ENCODE measurements at regions not wholly inside any gene's neighbourhood (a gene's known extent, or its start where the extent isn't known, plus 50 kb on each side); places are given as distances from the start of the nearest gene placed in this dataset.

DNA sequence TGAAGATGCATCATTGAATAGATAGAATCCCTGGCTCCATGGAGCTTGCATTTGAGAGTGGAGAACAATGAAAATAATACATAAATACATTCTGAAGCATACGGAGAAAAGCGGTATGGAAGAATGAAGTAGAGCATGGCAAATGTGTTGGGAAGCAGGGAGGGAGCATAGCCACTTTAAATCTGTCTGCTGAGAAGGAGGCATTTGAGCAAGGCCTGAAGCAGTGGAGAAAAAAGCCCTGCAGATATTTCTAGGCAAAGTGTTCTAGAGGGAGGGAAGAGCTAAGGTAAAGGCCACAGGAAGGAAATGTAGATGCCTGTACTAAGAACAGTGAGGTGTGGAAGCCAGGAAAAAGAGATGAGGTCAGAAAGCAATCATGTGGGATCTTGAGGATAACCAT is 484.8 kb downstream of the CNTN3 start:
- H3T11ph ChIP-seq (ENCODE audit: low read length): no peak overlapping the region
- H3K36me3 Mint-ChIP-seq (ENCODE audit: insufficient read depth in 1 of 3, low read depth in 3 of 3): peaks cover 3 to 18% (median 3%) of the 10 kb centered on the region in 3 experiments; a peak in 6 of 7 replicates

More for the DNA sequence above, 484.8 kb downstream of the CNTN3 start:
- Histone ChIP-seq H2AFZ (ENCODE audit: low read length) (no peak overlapping the region), H3K79me1 (ENCODE audit: insufficient read depth, low read depth, low read length, poor library complexity, severe bottlenecking) (no peaks in the 10 kb centered on the region), H2BK20ac (ENCODE audit: low read depth, low read length, poor library complexity, severe bottlenecking) (no peak overlapping the region), H2BK12ac (ENCODE audit: insufficient read length, low read depth, low read length) (no peak overlapping the region), H3K9ac (ENCODE audit: extremely low read depth, insufficient read length, low read length) (no peak overlapping the region), H3K4me1 (ENCODE audit: insufficient read depth, low read length) (no peaks in the 10 kb centered on the region; the same call in 1 of the 2 replicates), H3K79me2 (ENCODE audit: insufficient read depth, low read length) (no peaks in the 10 kb centered on the region), H3K23me2 (ENCODE audit: insufficient read length, low read depth, low read length, poor library complexity, severe bottlenecking) (peaks cover 2% of the 10 kb centered on the region), H4K91ac (ENCODE audit: insufficient read length, low read depth, low read length) (no peak overlapping the region), H2BK120ac (ENCODE audit: low read depth, low read length, poor library complexity, severe bottlenecking) (no peak overlapping the region), H3K18ac (ENCODE audit: insufficient read length, low read depth, low read length) (no peak overlapping the region), H3K27me3 (ENCODE audit: insufficient read depth, low read length) (no peaks in the 10 kb centered on the region), H3K14ac (ENCODE audit: insufficient read depth, low read length) (no peak overlapping the region), H3K23ac (ENCODE audit: insufficient read length, low read depth, low read length) (no peak overlapping the region), H4K20me1 (ENCODE audit: control insufficient read depth, insufficient read depth, insufficient read length) (no peaks in the 10 kb centered on the region), H3K27ac (ENCODE audit: insufficient read length, low read depth, low read length) (no peak overlapping the region), H2AK5ac (ENCODE audit: insufficient read length, low read length) (no peak overlapping the region), H3K4me2 (ENCODE audit: insufficient read depth, insufficient read length, low read length) (no peak overlapping the region), H3K56ac (ENCODE audit: insufficient read length, low read depth, low read length) (no peak overlapping the region), H3K9me3 (ENCODE audit: control insufficient read depth, low read depth, low read length) (no peaks in the 10 kb centered on the region), H2BK5ac (ENCODE audit: insufficient read length, low read length) (no peak overlapping the region), H4K5ac (ENCODE audit: insufficient read length, low read depth, low read length) (no peak overlapping the region), H4K8ac (replicated peaks; ENCODE audit: insufficient read length, low read depth, low read length) (no peak overlapping the region), H3K4ac (ENCODE audit: low read depth, low read length) (no peak overlapping the region), H2BK15ac (ENCODE audit: low read depth, low read length) (no peak overlapping the region)
- H3K4me1 Mint-ChIP-seq: peaks cover 11 to 14% of the 10 kb centered on the region in 2 experiments
- DNase-seq: no peak
- TF ChIP-seq, protein P1, sequence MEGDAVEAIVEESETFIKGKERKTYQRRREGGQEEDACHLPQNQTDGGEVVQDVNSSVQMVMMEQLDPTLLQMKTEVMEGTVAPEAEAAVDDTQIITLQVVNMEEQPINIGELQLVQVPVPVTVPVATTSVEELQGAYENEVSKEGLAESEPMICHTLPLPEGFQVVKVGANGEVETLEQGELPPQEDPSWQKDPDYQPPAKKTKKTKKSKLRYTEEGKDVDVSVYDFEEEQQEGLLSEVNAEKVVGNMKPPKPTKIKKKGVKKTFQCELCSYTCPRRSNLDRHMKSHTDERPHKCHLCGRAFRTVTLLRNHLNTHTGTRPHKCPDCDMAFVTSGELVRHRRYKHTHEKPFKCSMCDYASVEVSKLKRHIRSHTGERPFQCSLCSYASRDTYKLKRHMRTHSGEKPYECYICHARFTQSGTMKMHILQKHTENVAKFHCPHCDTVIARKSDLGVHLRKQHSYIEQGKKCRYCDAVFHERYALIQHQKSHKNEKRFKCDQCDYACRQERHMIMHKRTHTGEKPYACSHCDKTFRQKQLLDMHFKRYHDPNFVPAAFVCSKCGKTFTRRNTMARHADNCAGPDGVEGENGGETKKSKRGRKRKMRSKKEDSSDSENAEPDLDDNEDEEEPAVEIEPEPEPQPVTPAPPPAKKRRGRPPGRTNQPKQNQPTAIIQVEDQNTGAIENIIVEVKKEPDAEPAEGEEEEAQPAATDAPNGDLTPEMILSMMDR (conservative IDR thresholded peaks at IDR 0.05): no peak
- H3K9me3 Mint-ChIP-seq: peaks cover 2 to 4% of the 10 kb centered on the region in 2 experiments; a peak in 4 of 5 replicates
- no peak overlapping the region for H3K4me3 Mint-ChIP-seq
- no CpG with 5 or more reads among the region's 2 CpGs for WGBS (ENCODE audit: extremely low coverage, insufficient read length, low lambda C conversion rate)
- no peak overlapping the region for H3K27ac Mint-ChIP-seq
- no peaks in the 10 kb centered on the region for H3K27me3 Mint-ChIP-seq (ENCODE audit: low read depth)

Data from H9 (cell line).